EH (cell line): ENCODE measurements at regions not wholly inside any gene's neighbourhood (a gene's known extent, or its start where the extent isn't known, plus 50 kb on each side); places are given as distances from the start of the nearest gene placed in this dataset.
A peak's percentile ranks its signal among the peaks of the same experiment; 100 is the strongest.
"Not testable (repeated sequence)": the region's sequence is repeated elsewhere in the genome, so short reads cannot be mapped to it uniquely, and the experiment has no call there.

Experiments used
- DNase-seq: peaks from one replicate; pipeline ENCODE4 v3.0.0-alpha.2; 2015; ENCODE audit warnings: low read depth

GRCh38 chr7:1300206-1300605 is 67.5 kb downstream of the UNCX start:
- no peak for DNase-seq

- DNase-seq, result no peak
Observed at GRCh38 chr7:1300636-1301035, 68.0 kb downstream of the UNCX start.

GRCh38 chr7:1301054-1301881 is 68.6 kb downstream of the UNCX start:
- DNase-seq, result no peak

GRCh38 chr7:1301882-1302251 is 69.2 kb downstream of the UNCX start:
- DNase-seq, result no peak

- peak; percentile 4 for DNase-seq
Observed at GRCh38 chr7:1302936-1303335, 70.3 kb downstream of the UNCX start.

GRCh38 chr7:1304011-1304410 is 71.3 kb downstream of the UNCX start:
- DNase-seq, result not testable (repeated sequence)

GRCh38 chr7:1305873-1306272 is 73.2 kb downstream of the UNCX start:
- no peak for DNase-seq

- no peak for DNase-seq
Observed at GRCh38 chr7:1307828-1308227, 75.2 kb downstream of the UNCX start.

- DNase-seq, result no peak
Observed at GRCh38 chr7:1309290-1309689, 76.6 kb downstream of the UNCX start.

- no peak for DNase-seq
Observed at GRCh38 chr7:1309996-1310395, 77.3 kb downstream of the UNCX start.

GRCh38 chr7:1310936-1311335 is 78.3 kb downstream of the UNCX start:
- DNase-seq, result no peak

GRCh38 chr7:1311406-1312135 is 78.9 kb downstream of the UNCX start:
- no peak for DNase-seq

- DNase-seq, result no peak
Observed at GRCh38 chr7:1312136-1313070, 79.7 kb downstream of the UNCX start.

GRCh38 chr7:1313613-1314012 is 80.9 kb downstream of the UNCX start:
- DNase-seq, result no peak

GRCh38 chr7:1314021-1314907 is 81.6 kb downstream of the UNCX start:
- DNase-seq, result no peak

- no peak for DNase-seq
Observed at GRCh38 chr7:1314908-1315450, 82.3 kb downstream of the UNCX start.

GRCh38 chr7:1316086-1316485 is 83.4 kb downstream of the UNCX start:
- DNase-seq, result no peak

GRCh38 chr7:1317646-1318045 is 85.0 kb downstream of the UNCX start:
- DNase-seq, result no peak

GRCh38 chr7:1318051-1318450 is 85.4 kb downstream of the UNCX start:
- DNase-seq, result no peak

GRCh38 chr7:1318661-1319060 is 86.0 kb downstream of the UNCX start:
- no peak for DNase-seq

- DNase-seq, result no peak
Observed at GRCh38 chr7:1320616-1321240, 88.1 kb downstream of the UNCX start.
